ENCODE measurements at regions not wholly inside any gene's neighbourhood (a gene's known extent, or its start where the extent isn't known, plus 50 kb on each side); places are given as distances from the start of the nearest gene placed in this dataset.

DNA sequence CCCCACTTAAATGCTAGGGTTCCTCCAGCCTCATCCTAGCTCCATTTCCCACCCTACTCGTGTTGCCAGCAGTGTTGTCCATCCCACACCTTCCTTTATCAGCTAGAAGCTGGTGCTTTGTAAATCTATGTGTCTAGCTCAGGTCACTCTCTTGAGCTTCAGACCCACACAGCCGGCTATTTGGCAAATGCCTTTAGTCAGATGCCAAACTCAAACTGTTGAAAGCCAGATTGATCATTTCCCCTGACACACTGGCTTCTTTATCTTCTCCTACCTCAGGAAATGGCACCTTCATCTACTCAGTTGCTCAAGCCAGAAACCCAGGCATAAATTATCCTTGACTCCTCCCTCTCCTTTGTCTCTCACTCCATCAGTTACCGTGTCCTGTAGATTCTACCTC is 61.5 kb upstream of the TPM1 start:
- Mint-ChIP-seq H3K9me3 (no peaks in the 10 kb centered on the region), H3K27me3 (ENCODE audit: low read depth) (no peaks in the 10 kb centered on the region), H3K4me1 (peaks cover 11% of the 10 kb centered on the region), H3K36me3 (no peaks in the 10 kb centered on the region), H3K27ac (no peak overlapping the region), H3K4me3 (no peak overlapping the region)
- TF ChIP-seq GRHL2 (CRISPR knock-in tag; IDR thresholded peaks at IDR 0.05; ENCODE audit: insufficient replicate concordance, severe bottlenecking) (no peak), ESRRA (CRISPR knock-in tag; IDR thresholded peaks at IDR 0.05; ENCODE audit: borderline replicate concordance) (no peak), GTF2I (CRISPR knock-in tag; conservative IDR thresholded peaks at IDR 0.05) (no peak), SOX15 (CRISPR knock-in tag; IDR thresholded peaks at IDR 0.05) (no peak), IRF2 (CRISPR knock-in tag; IDR thresholded peaks at IDR 0.05; ENCODE audit: borderline replicate concordance, low read depth) (no peak), ELF4 (CRISPR knock-in tag; IDR thresholded peaks at IDR 0.05; ENCODE audit: low read depth) (no peak), NFYB (CRISPR knock-in tag; conservative IDR thresholded peaks at IDR 0.05; ENCODE audit: low read depth) (no peak), NR2C2 (CRISPR knock-in tag; IDR thresholded peaks at IDR 0.05) (no peak), TCF7 (CRISPR knock-in tag; IDR thresholded peaks at IDR 0.05; ENCODE audit: low read depth) (no peak), ZNF396 (CRISPR knock-in tag; IDR thresholded peaks at IDR 0.05; ENCODE audit: borderline replicate concordance) (no peak), TEAD1 (CRISPR knock-in tag; IDR thresholded peaks at IDR 0.05) (no peak), FOXK1 (CRISPR knock-in tag; IDR thresholded peaks at IDR 0.05) (no peak), JAZF1 (CRISPR knock-in tag; IDR thresholded peaks at IDR 0.05) (no peak)
- TF ChIP-seq, protein P1, sequence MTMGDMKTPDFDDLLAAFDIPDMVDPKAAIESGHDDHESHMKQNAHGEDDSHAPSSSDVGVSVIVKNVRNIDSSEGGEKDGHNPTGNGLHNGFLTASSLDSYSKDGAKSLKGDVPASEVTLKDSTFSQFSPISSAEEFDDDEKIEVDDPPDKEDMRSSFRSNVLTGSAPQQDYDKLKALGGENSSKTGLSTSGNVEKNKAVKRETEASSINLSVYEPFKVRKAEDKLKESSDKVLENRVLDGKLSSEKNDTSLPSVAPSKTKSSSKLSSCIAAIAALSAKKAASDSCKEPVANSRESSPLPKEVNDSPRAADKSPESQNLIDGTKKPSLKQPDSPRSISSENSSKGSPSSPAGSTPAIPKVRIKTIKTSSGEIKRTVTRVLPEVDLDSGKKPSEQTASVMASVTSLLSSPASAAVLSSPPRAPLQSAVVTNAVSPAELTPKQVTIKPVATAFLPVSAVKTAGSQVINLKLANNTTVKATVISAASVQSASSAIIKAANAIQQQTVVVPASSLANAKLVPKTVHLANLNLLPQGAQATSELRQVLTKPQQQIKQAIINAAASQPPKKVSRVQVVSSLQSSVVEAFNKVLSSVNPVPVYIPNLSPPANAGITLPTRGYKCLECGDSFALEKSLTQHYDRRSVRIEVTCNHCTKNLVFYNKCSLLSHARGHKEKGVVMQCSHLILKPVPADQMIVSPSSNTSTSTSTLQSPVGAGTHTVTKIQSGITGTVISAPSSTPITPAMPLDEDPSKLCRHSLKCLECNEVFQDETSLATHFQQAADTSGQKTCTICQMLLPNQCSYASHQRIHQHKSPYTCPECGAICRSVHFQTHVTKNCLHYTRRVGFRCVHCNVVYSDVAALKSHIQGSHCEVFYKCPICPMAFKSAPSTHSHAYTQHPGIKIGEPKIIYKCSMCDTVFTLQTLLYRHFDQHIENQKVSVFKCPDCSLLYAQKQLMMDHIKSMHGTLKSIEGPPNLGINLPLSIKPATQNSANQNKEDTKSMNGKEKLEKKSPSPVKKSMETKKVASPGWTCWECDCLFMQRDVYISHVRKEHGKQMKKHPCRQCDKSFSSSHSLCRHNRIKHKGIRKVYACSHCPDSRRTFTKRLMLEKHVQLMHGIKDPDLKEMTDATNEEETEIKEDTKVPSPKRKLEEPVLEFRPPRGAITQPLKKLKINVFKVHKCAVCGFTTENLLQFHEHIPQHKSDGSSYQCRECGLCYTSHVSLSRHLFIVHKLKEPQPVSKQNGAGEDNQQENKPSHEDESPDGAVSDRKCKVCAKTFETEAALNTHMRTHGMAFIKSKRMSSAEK (CRISPR knock-in tag; IDR thresholded peaks at IDR 0.05; ENCODE audit: borderline replicate concordance), result no peak
- TF ChIP-seq, protein P2, sequence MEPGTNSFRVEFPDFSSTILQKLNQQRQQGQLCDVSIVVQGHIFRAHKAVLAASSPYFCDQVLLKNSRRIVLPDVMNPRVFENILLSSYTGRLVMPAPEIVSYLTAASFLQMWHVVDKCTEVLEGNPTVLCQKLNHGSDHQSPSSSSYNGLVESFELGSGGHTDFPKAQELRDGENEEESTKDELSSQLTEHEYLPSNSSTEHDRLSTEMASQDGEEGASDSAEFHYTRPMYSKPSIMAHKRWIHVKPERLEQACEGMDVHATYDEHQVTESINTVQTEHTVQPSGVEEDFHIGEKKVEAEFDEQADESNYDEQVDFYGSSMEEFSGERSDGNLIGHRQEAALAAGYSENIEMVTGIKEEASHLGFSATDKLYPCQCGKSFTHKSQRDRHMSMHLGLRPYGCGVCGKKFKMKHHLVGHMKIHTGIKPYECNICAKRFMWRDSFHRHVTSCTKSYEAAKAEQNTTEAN (CRISPR knock-in tag; IDR thresholded peaks at IDR 0.05), result no peak
- TF ChIP-seq, protein P3, sequence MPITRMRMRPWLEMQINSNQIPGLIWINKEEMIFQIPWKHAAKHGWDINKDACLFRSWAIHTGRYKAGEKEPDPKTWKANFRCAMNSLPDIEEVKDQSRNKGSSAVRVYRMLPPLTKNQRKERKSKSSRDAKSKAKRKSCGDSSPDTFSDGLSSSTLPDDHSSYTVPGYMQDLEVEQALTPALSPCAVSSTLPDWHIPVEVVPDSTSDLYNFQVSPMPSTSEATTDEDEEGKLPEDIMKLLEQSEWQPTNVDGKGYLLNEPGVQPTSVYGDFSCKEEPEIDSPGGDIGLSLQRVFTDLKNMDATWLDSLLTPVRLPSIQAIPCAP (CRISPR knock-in tag; IDR thresholded peaks at IDR 0.05), result no peak
- ATAC-seq (no peak), DNase-seq (ENCODE audit: low spot score) (no peak)
- ChIA-PET POLR2A (no interaction called here), CTCF (no interaction called here)

DNA sequence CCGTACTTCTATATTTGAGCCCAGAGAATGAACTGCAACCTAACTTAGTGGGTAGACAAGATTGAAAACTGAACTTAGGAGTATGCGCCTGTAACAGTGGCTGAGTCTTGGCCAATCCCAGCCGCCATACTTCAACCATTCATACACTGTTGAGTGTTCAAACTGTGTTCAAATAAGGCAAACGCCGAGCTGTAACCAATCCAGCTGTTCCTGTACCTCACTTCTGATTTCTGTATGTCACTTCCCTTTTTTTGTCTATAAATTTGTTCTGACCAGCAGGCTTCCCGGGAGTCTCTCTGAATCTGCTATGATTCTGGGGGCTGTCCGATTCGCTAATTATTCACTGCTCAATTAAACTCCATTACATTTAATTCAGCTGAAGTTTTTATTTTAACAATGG is 58.6 kb upstream of the TPM1 start:
- H3K4me1 Mint-ChIP-seq, result peaks cover 17% of the 10 kb centered on the region
- H3K27ac Mint-ChIP-seq, result no peak overlapping the region
- H3K9me3 Mint-ChIP-seq, result no peaks in the 10 kb centered on the region
- ChIA-PET POLR2A (no interaction called here), CTCF (no interaction called here)
- no peaks in the 10 kb centered on the region for H3K36me3 Mint-ChIP-seq
- no peak for DNase-seq (ENCODE audit: low spot score)
- ATAC-seq, result no peak
- H3K27me3 Mint-ChIP-seq (ENCODE audit: low read depth), result no peaks in the 10 kb centered on the region
- H3K4me3 Mint-ChIP-seq, result no peak overlapping the region
- TF ChIP-seq SOX15 (CRISPR knock-in tag; IDR thresholded peaks at IDR 0.05) (no peak), MYBL2 (CRISPR knock-in tag; IDR thresholded peaks at IDR 0.05) (no peak), FOXK1 (CRISPR knock-in tag; IDR thresholded peaks at IDR 0.05) (no peak), NR2C2 (CRISPR knock-in tag; IDR thresholded peaks at IDR 0.05) (no peak), MXD4 (CRISPR knock-in tag; IDR thresholded peaks at IDR 0.05; ENCODE audit: borderline replicate concordance) (no peak), ZNF121 (CRISPR knock-in tag; IDR thresholded peaks at IDR 0.05) (no peak)
- TF ChIP-seq, protein P1 (CRISPR knock-in tag; IDR thresholded peaks at IDR 0.05; ENCODE audit: borderline replicate concordance), result no peak
- TF ChIP-seq, protein P4, sequence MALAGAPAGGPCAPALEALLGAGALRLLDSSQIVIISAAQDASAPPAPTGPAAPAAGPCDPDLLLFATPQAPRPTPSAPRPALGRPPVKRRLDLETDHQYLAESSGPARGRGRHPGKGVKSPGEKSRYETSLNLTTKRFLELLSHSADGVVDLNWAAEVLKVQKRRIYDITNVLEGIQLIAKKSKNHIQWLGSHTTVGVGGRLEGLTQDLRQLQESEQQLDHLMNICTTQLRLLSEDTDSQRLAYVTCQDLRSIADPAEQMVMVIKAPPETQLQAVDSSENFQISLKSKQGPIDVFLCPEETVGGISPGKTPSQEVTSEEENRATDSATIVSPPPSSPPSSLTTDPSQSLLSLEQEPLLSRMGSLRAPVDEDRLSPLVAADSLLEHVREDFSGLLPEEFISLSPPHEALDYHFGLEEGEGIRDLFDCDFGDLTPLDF (CRISPR knock-in tag; IDR thresholded peaks at IDR 0.05), result no peak
- TF ChIP-seq, protein P5, sequence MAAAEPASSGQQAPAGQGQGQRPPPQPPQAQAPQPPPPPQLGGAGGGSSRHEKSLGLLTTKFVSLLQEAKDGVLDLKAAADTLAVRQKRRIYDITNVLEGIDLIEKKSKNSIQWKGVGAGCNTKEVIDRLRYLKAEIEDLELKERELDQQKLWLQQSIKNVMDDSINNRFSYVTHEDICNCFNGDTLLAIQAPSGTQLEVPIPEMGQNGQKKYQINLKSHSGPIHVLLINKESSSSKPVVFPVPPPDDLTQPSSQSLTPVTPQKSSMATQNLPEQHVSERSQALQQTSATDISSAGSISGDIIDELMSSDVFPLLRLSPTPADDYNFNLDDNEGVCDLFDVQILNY (CRISPR knock-in tag; IDR thresholded peaks at IDR 0.05), result no peak
- TF ChIP-seq, protein P2 (CRISPR knock-in tag; IDR thresholded peaks at IDR 0.05), result no peak
